BJ (cell line): ENCODE measurements at regions not wholly inside any gene's neighbourhood (a gene's known extent, or its start where the extent isn't known, plus 50 kb on each side); places are given as distances from the start of the nearest gene placed in this dataset.

Experiments used
- CTCF ChIA-PET: fragments of 350-600 bp; formaldehyde crosslinking; extraction: SDS; loops from one replicate; lab custom pipeline; 2021; ENCODE audit warnings: antibody characterized with exemption, inconsistent platforms; lab: Yijun Ruan, JAX
- POLR2A ChIA-PET: fragments of 300-600 bp; sonication (Branson Sonifier 250); formaldehyde crosslinking; extraction: SDS; loops from one replicate; lab custom pipeline; 2021; ENCODE audit warnings: antibody characterized with exemption; lab: Charles Lee
- DNase-seq: peaks from one replicate; pipeline ENCODE4 v3.0.0-alpha.2; 2011; ENCODE audit warnings: low read depth
- H3K27me3 ChIP-seq: 2 replicates; pipeline ENCODE4 v1.6.0; 2011; ENCODE audit warnings: low read length; ENCODE audit not compliant: control insufficient read depth, insufficient read depth
- H3K36me3 ChIP-seq: 2 replicates; pipeline ENCODE4 v1.5.1; 2011; ENCODE audit warnings: low read length; ENCODE audit not compliant: control insufficient read depth, insufficient read depth
- H3K4me3 ChIP-seq: 2 replicates; pipeline ENCODE4 v1.5.1; 2011; ENCODE audit warnings: low read depth, mild to moderate bottlenecking, control low read depth, low read length
- TF ChIP-seq, protein P1 (sequence below): IDR thresholded peaks from 2 replicates; pipeline ENCODE4 v1.5.1; 2011; ENCODE audit warnings: low read depth, mild to moderate bottlenecking, control low read depth, inconsistent platforms, low read length, moderate library complexity; ENCODE audit not compliant: insufficient read depth

DNA sequence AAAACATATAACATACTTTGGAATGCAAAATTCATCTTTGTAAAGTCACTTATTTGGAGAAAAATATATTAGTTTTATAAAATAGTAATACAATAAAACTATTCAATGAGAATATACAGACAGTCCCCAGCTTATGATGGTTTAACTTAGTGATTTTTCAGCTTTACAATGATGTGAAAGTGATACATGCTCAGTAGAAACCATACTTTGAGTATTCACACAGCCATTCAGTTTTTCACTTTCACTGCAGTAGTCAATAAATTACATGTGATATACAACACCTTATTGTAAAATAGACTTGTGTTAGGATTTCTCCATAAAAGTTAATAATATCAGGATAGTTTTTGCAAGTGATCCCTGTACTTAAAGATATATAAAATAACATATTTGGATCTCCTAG lies 436.0 kb downstream of the CENPC start:
- H3K4me3 ChIP-seq = no peak overlapping the region
- POLR2A ChIA-PET = no interaction called here
- H3K36me3 ChIP-seq = no peaks in the 10 kb centered on the region
- DNase-seq = no peak
- no peaks in the 10 kb centered on the region for H3K27me3 ChIP-seq
- TF ChIP-seq, protein P1, sequence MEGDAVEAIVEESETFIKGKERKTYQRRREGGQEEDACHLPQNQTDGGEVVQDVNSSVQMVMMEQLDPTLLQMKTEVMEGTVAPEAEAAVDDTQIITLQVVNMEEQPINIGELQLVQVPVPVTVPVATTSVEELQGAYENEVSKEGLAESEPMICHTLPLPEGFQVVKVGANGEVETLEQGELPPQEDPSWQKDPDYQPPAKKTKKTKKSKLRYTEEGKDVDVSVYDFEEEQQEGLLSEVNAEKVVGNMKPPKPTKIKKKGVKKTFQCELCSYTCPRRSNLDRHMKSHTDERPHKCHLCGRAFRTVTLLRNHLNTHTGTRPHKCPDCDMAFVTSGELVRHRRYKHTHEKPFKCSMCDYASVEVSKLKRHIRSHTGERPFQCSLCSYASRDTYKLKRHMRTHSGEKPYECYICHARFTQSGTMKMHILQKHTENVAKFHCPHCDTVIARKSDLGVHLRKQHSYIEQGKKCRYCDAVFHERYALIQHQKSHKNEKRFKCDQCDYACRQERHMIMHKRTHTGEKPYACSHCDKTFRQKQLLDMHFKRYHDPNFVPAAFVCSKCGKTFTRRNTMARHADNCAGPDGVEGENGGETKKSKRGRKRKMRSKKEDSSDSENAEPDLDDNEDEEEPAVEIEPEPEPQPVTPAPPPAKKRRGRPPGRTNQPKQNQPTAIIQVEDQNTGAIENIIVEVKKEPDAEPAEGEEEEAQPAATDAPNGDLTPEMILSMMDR = no peak
- CTCF ChIA-PET = no interaction called here

DNA sequence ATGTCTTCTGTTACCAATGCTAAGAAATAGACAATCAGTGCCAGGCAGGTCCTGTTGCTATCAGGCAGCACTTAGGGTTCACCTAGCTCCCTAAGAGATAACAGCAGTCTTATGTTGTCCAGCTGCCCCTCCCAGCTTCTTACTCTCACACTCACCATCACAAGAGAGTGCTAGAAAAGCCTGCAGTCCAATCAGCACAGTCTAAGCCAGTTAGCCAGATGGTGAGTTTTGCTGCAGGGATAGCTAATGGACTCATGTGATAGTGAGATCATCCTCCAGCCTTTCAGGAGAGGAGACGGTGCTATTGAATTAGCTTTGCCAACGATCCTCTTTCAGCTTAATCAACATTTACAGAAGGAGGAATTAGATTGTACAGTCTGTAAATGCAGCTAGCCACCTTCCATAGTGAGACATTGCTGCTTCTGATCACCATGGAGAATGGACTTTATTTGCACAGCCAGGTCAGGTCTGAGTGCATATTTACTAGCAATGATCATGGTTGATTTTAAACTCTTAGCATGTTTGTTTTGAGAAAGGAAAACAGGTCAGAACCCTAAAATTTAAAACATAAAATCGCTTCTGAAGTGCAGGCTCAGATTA lies 438.3 kb downstream of the CENPC start:
- no peak for DNase-seq
- ChIA-PET CTCF (no interaction called here), POLR2A (no interaction called here)
- no peak overlapping the region for H3K4me3 ChIP-seq
- TF ChIP-seq, protein P1 = no peak
- H3K36me3 ChIP-seq = no peaks in the 10 kb centered on the region
- no peaks in the 10 kb centered on the region for H3K27me3 ChIP-seq

GRCh38 chr4:67104145-67104544 lies 441.2 kb downstream of the CENPC start:
- no peaks in the 10 kb centered on the region for H3K27me3 ChIP-seq
- H3K36me3 ChIP-seq = no peaks in the 10 kb centered on the region
- no peak overlapping the region for H3K4me3 ChIP-seq
- DNase-seq = no peak
- ChIA-PET POLR2A (no interaction called here), CTCF (no interaction called here)
- TF ChIP-seq, protein P1 = no peak

- Histone ChIP-seq H3K4me3 (no peak overlapping the region), H3K27me3 (no peaks in the 10 kb centered on the region), H3K36me3 (no peaks in the 10 kb centered on the region)
- TF ChIP-seq, protein P1 = no peak
- CTCF ChIA-PET = no interaction called here
- POLR2A ChIA-PET = no interaction called here
- no peak for DNase-seq
Observed at GRCh38 chr4:67103001-67103747, 442.1 kb downstream of the CENPC start.

- no peak overlapping the region for H3K4me3 ChIP-seq
- DNase-seq = no peak
- CTCF ChIA-PET = no interaction called here
- POLR2A ChIA-PET = no interaction called here
- H3K27me3 ChIP-seq = no peaks in the 10 kb centered on the region
- no peaks in the 10 kb centered on the region for H3K36me3 ChIP-seq
- TF ChIP-seq, protein P1 = no peak
Observed at GRCh38 chr4:67101612-67102011, 443.7 kb downstream of the CENPC start.
